HCT116 (cell line): ENCODE measurements at regions not wholly inside any gene's neighbourhood (a gene's known extent, or its start where the extent isn't known, plus 50 kb on each side); places are given as distances from the start of the nearest gene placed in this dataset.

Source experiments
- ATAC-seq: fragments of 200-7000 bp; cut with Tn5 transposase; 2 replicates; pipeline ENCODE4 v1.9.1; 2020; ENCODE audit warnings: mild to moderate bottlenecking, moderate library complexity
- BruUV-seq: library from RNA; stranded (reverse); fragments of 400-500 nt; replicated peaks from 2 replicates; lab custom pipeline; 2021; lab: Mats Ljungman, UMichigan
- CTCF ChIA-PET: fragments of 300-600 bp; sonication (Branson Sonifier 250); formaldehyde crosslinking; loops from one replicate; lab custom pipeline; 2021; ENCODE audit warnings: antibody characterized with exemption; lab: Charles Lee
- POLR2A ChIA-PET: fragments of 300-600, 350-600 bp; sonication (Branson Sonifier 250); formaldehyde crosslinking; loops from one replicate; lab custom pipeline; 2021; ENCODE audit warnings: antibody characterized with exemption; lab: Charles Lee
- RAD21 ChIA-PET, 2 experiments: fragments of 300-600 bp; sonication (Branson Sonifier 250); formaldehyde crosslinking; loops; one replicate each; lab custom pipeline; 2023; ENCODE audit warnings: low total read pairs in 2 of 2; ENCODE audit not compliant: uncharacterized antibody in 2 of 2, unreplicated experiment in 2 of 2, low non-redundant PET in 1 of 2; lab: Charles Lee
- DNase-seq: peaks from one replicate; pipeline ENCODE4 v3.0.0-alpha.2; 2010; ENCODE audit warnings: low read depth, low spot score
- H2AFZ ChIP-seq: fragments of 200-600 bp; shearing (Covaris generic), sonication (generic); 2 replicates; pipeline ENCODE4 v1.6.1; 2017; ENCODE audit warnings: low read depth, mixed run types, mixed read lengths, antibody characterized with exemption, low read length; ENCODE audit not compliant: poor library complexity, severe bottlenecking
- H3K27ac ChIP-seq: 2 replicates; pipeline ENCODE4 v1.5.1; 2012; ENCODE audit warnings: low read depth, low read length
- H3K27me3 ChIP-seq: fragments of 200-600 bp; sonication (generic); 2 replicates; pipeline ENCODE4 v1.6.1; 2016; ENCODE audit warnings: mixed run types, low read length, mixed read lengths; ENCODE audit not compliant: insufficient read depth
- H3K36me3 ChIP-seq, 2 experiments: fragments of 200-500 bp in 1 of 2; fragments of 200-600 bp in 1 of 2; sonication (Bioruptor generic) in 1 of 2; sonication (generic) in 1 of 2; 2 replicates each; pipeline versions ENCODE4 v1.5.1 to v1.6.1; 2014 to 2016; ENCODE audit warnings: low read length in 2 of 2, inconsistent platforms in 1 of 2, mixed read lengths in 1 of 2, mixed run types in 1 of 2; ENCODE audit not compliant: insufficient read depth in 2 of 2, control insufficient read depth in 1 of 2
- H3K4me1 ChIP-seq, 2 experiments: fragments of 200-600 bp in 1 of 2; sonication (generic) in 1 of 2; 2 replicates each; pipeline versions ENCODE4 v1.5.1 to v1.6.1; 2012 to 2017; ENCODE audit warnings: low read length in 2 of 2, inconsistent platforms in 1 of 2, mild to moderate bottlenecking in 1 of 2, mixed read lengths in 1 of 2, mixed run types in 1 of 2, moderate library complexity in 1 of 2; ENCODE audit not compliant: insufficient read depth in 2 of 2, control insufficient read depth in 1 of 2
- H3K4me2 ChIP-seq: fragments of 200-600 bp; sonication (generic); 2 replicates; pipeline ENCODE4 v1.6.1; 2017; ENCODE audit warnings: mixed run types, low read length, mixed read lengths
- H3K4me3 ChIP-seq, 2 experiments: fragments of 200-600 bp in 1 of 2; sonication (generic) in 1 of 2; replicated peaks in 1 of 2; 2 replicates each; pipeline ENCODE4 v1.5.1; 2011 to 2016; ENCODE audit warnings: low read length in 2 of 2, control low read depth in 1 of 2, low read depth in 1 of 2, mild to moderate bottlenecking in 1 of 2, mixed read lengths in 1 of 2, mixed run types in 1 of 2
- H3K79me2 ChIP-seq: fragments of 200-600 bp; sonication (generic); 2 replicates; pipeline ENCODE4 v1.6.1; 2017; ENCODE audit warnings: mild to moderate bottlenecking, mixed run types, low read length, moderate library complexity, mixed read lengths; ENCODE audit not compliant: insufficient read depth
- H3K9ac ChIP-seq: fragments of 200-600 bp; sonication (generic); 2 replicates; pipeline ENCODE4 v1.6.1; 2016; ENCODE audit warnings: low read length, mixed read lengths
- H3K9me2 ChIP-seq: fragments of 200-600 bp; sonication (generic), shearing (Covaris generic); 2 replicates; pipeline ENCODE4 v1.6.1; 2017; ENCODE audit warnings: mixed run types, mild to moderate bottlenecking, moderate library complexity; ENCODE audit not compliant: insufficient read depth
- H3K9me3 ChIP-seq, 2 experiments: fragments of 200-500 bp in 1 of 2; fragments of 200-600 bp in 1 of 2; sonication (Bioruptor generic) in 1 of 2; sonication (generic) in 1 of 2; 2 replicates each; pipeline ENCODE4 v1.6.1; 2014 to 2017; ENCODE audit warnings: low read length in 2 of 2, mixed read lengths in 2 of 2, inconsistent platforms in 1 of 2, low read depth in 1 of 2, mild to moderate bottlenecking in 1 of 2, mixed run types in 1 of 2, moderate library complexity in 1 of 2; ENCODE audit not compliant: control insufficient read depth in 1 of 2, insufficient read depth in 1 of 2
- H4K20me1 ChIP-seq: fragments of 200-600 bp; sonication (generic), shearing (Covaris generic); 2 replicates; pipeline ENCODE4 v1.6.1; 2017; ENCODE audit warnings: mixed run types, mild to moderate bottlenecking, moderate library complexity; ENCODE audit not compliant: insufficient read depth
- CBX3 ChIP-seq: IDR thresholded peaks from 2 replicates; pipeline ENCODE4 v1.6.1; 2012; ENCODE audit warnings: low read depth
- CTCF ChIP-seq, 3 experiments: fragments of 200-600 bp in 1 of 3; sonication (generic) in 1 of 3; IDR thresholded peaks in 2 of 3; conservative IDR thresholded peaks in 1 of 3; 2 replicates each; pipeline ENCODE4 v1.5.1; 2012 to 2017; ENCODE audit warnings: low read depth in 2 of 3, low read length in 2 of 3, antibody characterized with exemption in 1 of 3, borderline replicate concordance in 1 of 3, control low read depth in 1 of 3, mild to moderate bottlenecking in 1 of 3, mixed read lengths in 1 of 3, mixed run types in 1 of 3, moderate library complexity in 1 of 3; ENCODE audit not compliant: insufficient read depth in 1 of 3
- EGR1 ChIP-seq: IDR thresholded peaks from 2 replicates; pipeline ENCODE4 v1.6.1; 2012; ENCODE audit warnings: low read depth
- EZH2 ChIP-seq: fragments of 200-600 bp; sonication (generic); IDR thresholded peaks from 2 replicates; pipeline ENCODE4 v1.6.1; 2017; ENCODE audit warnings: antibody characterized with exemption, mixed run types
- JUND ChIP-seq: IDR thresholded peaks from 2 replicates; pipeline ENCODE4 v1.6.1; 2012
- MAX ChIP-seq: IDR thresholded peaks from 2 replicates; pipeline ENCODE4 v1.6.1; 2012
- POLR2A ChIP-seq: IDR thresholded peaks from 2 replicates; pipeline ENCODE4 v1.7.0; 2011; ENCODE audit warnings: borderline replicate concordance; ENCODE audit not compliant: insufficient read depth, insufficient read length; ENCODE audit errors: extremely low read depth
- SP1 ChIP-seq: IDR thresholded peaks from 2 replicates; pipeline ENCODE4 v1.6.1; 2012; ENCODE audit warnings: low read depth
- TCF7L2 ChIP-seq: IDR thresholded peaks from 2 replicates; pipeline ENCODE4 v1.7.0; 2011; ENCODE audit warnings: borderline replicate concordance, inconsistent platforms; ENCODE audit not compliant: insufficient read depth, insufficient read length; ENCODE audit errors: extremely low read depth
- YY1 ChIP-seq: IDR thresholded peaks from 2 replicates; pipeline ENCODE4 v1.6.1; 2011; ENCODE audit warnings: low read length, low read depth, moderate library complexity, mild to moderate bottlenecking; ENCODE audit not compliant: insufficient replicate concordance; ENCODE audit errors: extremely low read depth
- ZBTB33 ChIP-seq: IDR thresholded peaks from 2 replicates; pipeline ENCODE4 v1.6.1; 2011; ENCODE audit warnings: mild to moderate bottlenecking, low read length, moderate library complexity; ENCODE audit not compliant: insufficient replicate concordance; ENCODE audit errors: extremely low read depth
- intact Hi-C: fragments of 100-400 bp; cut with micrococcal nuclease; formaldehyde crosslinking; loops from 2 replicates; pipeline ENCODE4 v1.10.0; 2022

DNA sequence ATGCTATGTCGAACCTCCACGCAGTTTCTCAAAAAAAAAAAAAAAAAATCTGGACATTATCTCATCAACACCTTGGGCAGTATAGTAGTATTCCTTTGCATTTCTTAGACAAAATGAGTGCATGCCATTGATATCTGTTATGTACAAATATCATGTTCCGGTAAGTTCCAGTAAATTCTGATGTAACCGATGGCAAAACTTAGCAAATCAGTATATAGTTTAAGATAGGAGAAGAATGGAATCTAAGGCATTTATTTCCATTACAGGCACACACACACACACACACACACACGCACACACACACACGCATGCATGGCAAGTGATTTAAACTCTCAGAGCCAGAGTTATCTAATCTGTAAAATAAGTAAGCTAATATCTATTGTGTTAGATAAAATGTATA is 356.5 kb upstream of the TUSC1 start:
- Histone ChIP-seq H3K27me3 (no peaks in the 10 kb centered on the region), H2AFZ (no peak overlapping the region)
- CTCF ChIA-PET: no interaction called here
- ATAC-seq: no peak
- TF ChIP-seq POLR2A (no peak), MAX (no peak), TCF7L2 (no peak), SP1 (no peak), EGR1 (no peak), JUND (no peak), CBX3 (no peak), CTCF (IDR thresholded peaks at IDR 0.05 in 2 of 3, conservative IDR thresholded peaks at IDR 0.05 in 1 of 3; ENCODE audit: borderline replicate concordance in 1 of 3, insufficient read depth in 1 of 3, low read depth in 2 of 3, low read length in 2 of 3) (no peak), YY1 (no peak), EZH2 (no peak), ZBTB33 (no peak)
- TF ChIP-seq, all 23 proteins: peak for 0
- BruUV-seq: no TSS peak
- Histone ChIP-seq H4K20me1 (no peaks in the 10 kb centered on the region), H3K4me1 (no peaks in the 10 kb centered on the region), H3K4me2 (no peak overlapping the region), H3K36me3 (no peaks in the 10 kb centered on the region), H3K4me3 (no peak overlapping the region), H3K9me2 (no peaks in the 10 kb centered on the region), H3K27ac (no peak overlapping the region), H3K9me3 (peaks cover 9 to 18% of the 10 kb centered on the region in 2 experiments; a peak in 2 of 4 replicates), H3K9ac (no peak overlapping the region), H3K79me2 (no peaks in the 10 kb centered on the region)
- intact Hi-C loops: no loop called here
- ChIA-PET RAD21 (no interaction called here), POLR2A (no interaction called here)
- no peak for DNase-seq
